RWPE2 (cell line): ENCODE measurements at regions not wholly inside any gene's neighbourhood (a gene's known extent, or its start where the extent isn't known, plus 50 kb on each side); places are given as distances from the start of the nearest gene placed in this dataset.

Experiments used
- ATAC-seq: fragments of 200-7000 bp; cut with Tn5 transposase; 3 replicates; pipeline ENCODE4 v1.9.1; 2021; ENCODE audit warnings: low read depth
- DNase-seq: peaks from one replicate; pipeline ENCODE4 v3.0.0-alpha.2; 2020; ENCODE audit warnings: low spot score
- H3K27ac ChIP-seq: fragments of 450-650 bp; 2 replicates; pipeline ENCODE4 v1.5.1; 2017; ENCODE audit warnings: mild to moderate bottlenecking; ENCODE audit not compliant: poor library complexity, severe bottlenecking
- H3K27me3 ChIP-seq: fragments of 250-450 bp; sonication (Bioruptor Pico); 2 replicates; pipeline ENCODE4 v1.5.1; 2021; ENCODE audit warnings: mild to moderate bottlenecking, moderate library complexity; ENCODE audit not compliant: insufficient read depth, poor library complexity, severe bottlenecking
- H3K36me3 ChIP-seq: fragments of 250-450 bp; sonication (Bioruptor Pico); 2 replicates; pipeline ENCODE4 v1.5.1; 2020; ENCODE audit warnings: low read depth, mild to moderate bottlenecking, moderate library complexity
- H3K4me1 ChIP-seq: fragments of 250-450 bp; sonication (Bioruptor Pico); 2 replicates; pipeline ENCODE4 v1.5.1; 2021; ENCODE audit warnings: mild to moderate bottlenecking, moderate library complexity; ENCODE audit not compliant: insufficient read depth, poor library complexity, severe bottlenecking
- H3K4me3 ChIP-seq: fragments of 250-450 bp; sonication (Bioruptor Pico); 2 replicates; pipeline ENCODE4 v1.5.1; 2021; ENCODE audit warnings: mild to moderate bottlenecking, moderate library complexity; ENCODE audit not compliant: severe bottlenecking
- H3K9me3 ChIP-seq: fragments of 250-450 bp; sonication (Bioruptor Pico); 2 replicates; pipeline ENCODE4 v1.5.1; 2021; ENCODE audit warnings: mild to moderate bottlenecking, moderate library complexity; ENCODE audit not compliant: severe bottlenecking
- TF ChIP-seq, protein P1 (sequence below): fragments of 450-650 bp; IDR thresholded peaks from one replicate; pipeline ENCODE4 v1.5.1; 2017; ENCODE audit warnings: mild to moderate bottlenecking, moderate library complexity; ENCODE audit not compliant: poor library complexity, severe bottlenecking

DNA sequence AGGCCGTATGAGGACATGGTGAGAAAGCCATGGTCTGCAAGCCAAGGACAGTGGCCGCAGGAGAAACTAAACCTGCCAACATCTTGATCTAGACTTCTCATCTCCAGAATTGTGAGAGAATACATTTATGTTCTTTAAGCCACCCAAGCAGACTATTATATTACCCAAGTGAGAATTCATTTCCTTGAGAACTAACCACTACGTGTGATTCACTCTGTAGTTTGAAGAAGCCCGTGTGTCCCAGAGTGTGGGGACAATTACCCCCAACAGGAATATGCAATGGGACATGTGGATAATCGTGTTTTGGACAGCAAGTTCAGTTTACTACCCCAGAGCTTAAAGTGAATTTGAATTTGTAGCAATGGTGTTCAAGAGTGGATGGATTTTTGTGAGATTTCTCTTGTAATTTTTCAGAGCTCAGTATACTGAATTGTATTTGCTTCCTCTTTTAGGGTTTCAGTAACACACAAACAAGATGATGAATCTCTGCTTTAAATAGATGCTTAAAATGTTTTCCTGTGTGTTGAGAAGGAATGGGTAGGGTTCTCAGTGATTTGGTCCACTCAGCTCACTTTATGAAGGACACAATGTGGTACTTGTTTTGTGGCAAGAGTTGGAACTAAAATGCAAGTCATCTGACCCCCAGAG lies 100.0 kb upstream of the ARHGAP20 start:
- ATAC-seq: no peak
- no peak for DNase-seq

DNA sequence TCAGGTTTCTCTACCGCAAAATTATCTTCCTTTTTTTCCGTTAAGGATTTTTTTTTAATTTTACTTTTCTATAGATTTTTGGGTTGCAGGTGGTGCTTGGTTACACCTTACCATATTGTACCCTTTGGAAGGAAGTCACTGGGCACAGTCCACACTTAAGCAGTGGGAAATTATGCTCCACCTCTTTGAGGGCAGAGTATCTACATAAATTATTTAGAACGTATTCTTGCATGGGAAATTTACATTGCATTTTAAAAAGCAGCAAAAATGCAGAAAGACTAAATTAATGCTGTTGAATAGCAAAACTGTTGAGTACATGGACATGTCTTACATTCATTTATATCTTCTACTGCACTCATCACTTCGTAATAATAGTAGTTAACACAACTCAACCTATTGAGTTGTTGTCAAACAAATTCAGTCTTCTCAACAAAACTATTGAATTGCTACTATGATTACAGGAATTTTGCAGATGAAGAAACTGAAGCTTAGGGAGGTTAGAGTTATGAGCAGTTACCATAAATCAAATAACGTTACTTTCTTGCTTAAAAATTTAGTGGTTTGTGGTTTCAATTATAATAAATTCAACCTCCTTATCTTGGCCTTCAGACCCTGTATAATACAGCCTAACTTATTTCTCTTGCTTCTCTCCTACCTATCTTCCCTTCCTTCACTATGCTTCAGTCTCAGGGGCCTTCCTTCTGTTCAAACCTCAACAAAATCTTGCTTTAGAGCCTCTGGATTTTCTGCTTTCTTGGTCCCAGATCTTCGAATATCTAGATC lies 97.4 kb upstream of the ARHGAP20 start:
- TF ChIP-seq, protein P1, sequence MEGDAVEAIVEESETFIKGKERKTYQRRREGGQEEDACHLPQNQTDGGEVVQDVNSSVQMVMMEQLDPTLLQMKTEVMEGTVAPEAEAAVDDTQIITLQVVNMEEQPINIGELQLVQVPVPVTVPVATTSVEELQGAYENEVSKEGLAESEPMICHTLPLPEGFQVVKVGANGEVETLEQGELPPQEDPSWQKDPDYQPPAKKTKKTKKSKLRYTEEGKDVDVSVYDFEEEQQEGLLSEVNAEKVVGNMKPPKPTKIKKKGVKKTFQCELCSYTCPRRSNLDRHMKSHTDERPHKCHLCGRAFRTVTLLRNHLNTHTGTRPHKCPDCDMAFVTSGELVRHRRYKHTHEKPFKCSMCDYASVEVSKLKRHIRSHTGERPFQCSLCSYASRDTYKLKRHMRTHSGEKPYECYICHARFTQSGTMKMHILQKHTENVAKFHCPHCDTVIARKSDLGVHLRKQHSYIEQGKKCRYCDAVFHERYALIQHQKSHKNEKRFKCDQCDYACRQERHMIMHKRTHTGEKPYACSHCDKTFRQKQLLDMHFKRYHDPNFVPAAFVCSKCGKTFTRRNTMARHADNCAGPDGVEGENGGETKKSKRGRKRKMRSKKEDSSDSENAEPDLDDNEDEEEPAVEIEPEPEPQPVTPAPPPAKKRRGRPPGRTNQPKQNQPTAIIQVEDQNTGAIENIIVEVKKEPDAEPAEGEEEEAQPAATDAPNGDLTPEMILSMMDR: no peak
- H3K27me3 ChIP-seq: no peaks in the 10 kb centered on the region
- no peaks in the 10 kb centered on the region for H3K9me3 ChIP-seq
- no peak for DNase-seq
- H3K4me1 ChIP-seq: no peaks in the 10 kb centered on the region
- H3K4me3 ChIP-seq: no peak overlapping the region
- H3K27ac ChIP-seq: no peak overlapping the region
- ATAC-seq: no peak
- no peaks in the 10 kb centered on the region for H3K36me3 ChIP-seq

More for the DNA sequence above, 100.0 kb upstream of the ARHGAP20 start:
- TF ChIP-seq, protein P1: no peak
- H3K9me3 ChIP-seq: no peaks in the 10 kb centered on the region
- no peaks in the 10 kb centered on the region for H3K27me3 ChIP-seq
- no peak overlapping the region for H3K4me3 ChIP-seq
- H3K36me3 ChIP-seq: no peaks in the 10 kb centered on the region
- no peaks in the 10 kb centered on the region for H3K4me1 ChIP-seq
- no peak overlapping the region for H3K27ac ChIP-seq

DNA sequence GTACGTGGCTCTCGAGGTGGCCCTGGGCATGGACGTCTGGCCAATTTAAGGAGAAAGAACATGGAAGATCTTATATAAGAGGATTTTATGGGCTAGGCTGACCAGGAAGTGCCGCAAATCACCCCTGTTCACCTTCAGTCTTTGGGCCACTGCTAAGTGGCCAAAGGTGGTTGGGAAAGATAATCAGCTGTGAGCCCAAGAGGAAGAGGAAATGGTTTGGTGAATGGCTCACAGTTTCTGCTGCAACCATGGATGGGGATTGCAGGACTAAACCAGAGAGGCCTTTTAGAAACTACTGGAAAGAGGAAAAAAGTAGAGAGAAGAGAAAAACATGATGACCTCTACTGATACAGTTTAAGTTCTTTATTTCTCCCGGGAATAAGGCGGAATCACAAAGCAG lies 96.0 kb upstream of the ARHGAP20 start:
- Histone ChIP-seq H3K4me3 (no peak overlapping the region), H3K27ac (no peak overlapping the region), H3K27me3 (no peaks in the 10 kb centered on the region), H3K36me3 (no peaks in the 10 kb centered on the region), H3K4me1 (no peaks in the 10 kb centered on the region), H3K9me3 (no peaks in the 10 kb centered on the region)
- ATAC-seq (no peak), DNase-seq (no peak)
- TF ChIP-seq, protein P1: no peak

DNA sequence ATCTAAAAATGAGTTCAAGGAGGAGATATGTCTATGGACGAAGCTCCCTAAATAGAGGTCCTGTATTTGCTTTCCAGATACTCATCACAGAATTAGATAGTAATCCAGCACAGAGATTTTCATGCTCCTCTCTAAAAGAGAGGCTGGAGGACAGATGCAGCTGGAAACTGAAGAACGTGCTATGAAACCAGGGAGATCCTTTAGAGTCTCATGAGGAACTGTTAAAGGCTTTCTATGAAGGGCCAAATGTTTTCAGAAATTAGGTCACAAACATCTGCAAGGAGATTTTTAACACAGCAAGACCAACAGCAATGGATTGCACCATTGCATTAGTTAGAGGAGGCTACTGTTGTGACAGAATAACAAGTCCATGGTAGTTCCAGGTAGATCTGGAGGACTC lies 95.6 kb upstream of the ARHGAP20 start:
- Histone ChIP-seq H3K9me3 (no peaks in the 10 kb centered on the region), H3K27me3 (no peaks in the 10 kb centered on the region), H3K36me3 (no peaks in the 10 kb centered on the region), H3K4me1 (no peaks in the 10 kb centered on the region), H3K4me3 (no peak overlapping the region), H3K27ac (no peak overlapping the region)
- ATAC-seq (no peak), DNase-seq (no peak)
- TF ChIP-seq, protein P1: no peak

DNA sequence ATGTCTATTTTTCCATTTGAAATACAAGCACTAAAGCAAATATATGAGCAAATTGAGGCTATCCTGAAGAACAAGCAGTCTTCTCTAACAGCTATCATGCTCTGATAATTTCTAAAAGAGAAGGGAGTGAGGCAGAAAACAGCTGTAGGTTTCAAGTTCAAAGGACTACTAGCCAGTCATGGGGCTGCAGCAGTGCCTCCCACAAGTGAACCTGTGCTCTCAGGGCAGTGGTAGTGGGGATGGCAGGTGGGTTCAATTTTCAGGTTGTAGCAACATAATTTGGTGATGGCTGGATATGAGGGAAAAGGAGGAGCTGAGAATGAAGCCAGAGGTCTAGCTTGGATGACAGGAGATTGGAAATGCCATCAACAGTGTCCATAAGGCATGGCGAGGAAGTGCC lies 93.5 kb upstream of the ARHGAP20 start:
- H3K4me3 ChIP-seq: no peak overlapping the region
- H3K27ac ChIP-seq: no peak overlapping the region
- ATAC-seq (no peak), DNase-seq (no peak)
- no peaks in the 10 kb centered on the region for H3K4me1 ChIP-seq
- no peaks in the 10 kb centered on the region for H3K9me3 ChIP-seq
- TF ChIP-seq, protein P1: no peak
- H3K27me3 ChIP-seq: no peaks in the 10 kb centered on the region
- no peaks in the 10 kb centered on the region for H3K36me3 ChIP-seq
